SU-DHL-6 (cell line): ENCODE measurements at regions not wholly inside any gene's neighbourhood (a gene's known extent, or its start where the extent isn't known, plus 50 kb on each side); places are given as distances from the start of the nearest gene placed in this dataset.

Experiments used
- CTCF ChIP-seq: fragments of 200-600 bp; sonication (generic); IDR thresholded peaks from one replicate; pipeline ENCODE4 v1.5.1; 2017; ENCODE audit warnings: antibody characterized with exemption, mild to moderate bottlenecking, low read length, moderate library complexity; ENCODE audit not compliant: insufficient read depth, poor library complexity, severe bottlenecking
- EZH2phosphoT487 ChIP-seq: fragments of 200-600 bp; sonication (generic), shearing (Covaris generic); conservative IDR thresholded peaks from 2 replicates; pipeline ENCODE4 v1.6.1; 2018; ENCODE audit warnings: mild to moderate bottlenecking, antibody characterized with exemption, low read length, moderate library complexity, mixed read lengths

GRCh38 chr17:12421077-12421476 lies 244.6 kb upstream of the MYOCD start:
- TF ChIP-seq CTCF: no peak
- TF ChIP-seq EZH2phosphoT487: no peak
